H1 (cell line): ENCODE measurements at regions not wholly inside any gene's neighbourhood (a gene's known extent, or its start where the extent isn't known, plus 50 kb on each side); places are given as distances from the start of the nearest gene placed in this dataset.

Experiments
- CTCF ChIA-PET: fragments of 300-600 bp; sonication (Branson Sonifier 250); formaldehyde crosslinking; loops from one replicate; lab custom pipeline; 2021; ENCODE audit not compliant: partially characterized antibody; lab: Charles Lee
- POLR2A ChIA-PET: fragments of 300-600 bp; sonication (Branson Sonifier 250); formaldehyde crosslinking; loops from one replicate; lab custom pipeline; 2021; ENCODE audit warnings: inconsistent platforms; ENCODE audit not compliant: partially characterized antibody; lab: Charles Lee
- DNase-seq, 2 experiments: peaks; one replicate each; pipeline versions ENCODE4 v3.0.0 to v3.0.0-alpha.2; 2010 to 2022; ENCODE audit warnings: low spot score in 2 of 2, low read depth in 1 of 2, mixed read lengths in 1 of 2
- FAIRE-seq: peaks from 2 replicates; lab custom pipeline; 2011; peaks lifted over from hg19 to GRCh38; lab: Jason Lieb, UNC
- H2AFZ ChIP-seq: 2 replicates; pipeline ENCODE4 v1.8.1; 2012; ENCODE audit warnings: low read length, inconsistent platforms
- H2AK5ac ChIP-seq: 2 replicates; pipeline ENCODE4 v1.6.1; 2013; ENCODE audit warnings: low read depth, low read length
- H2BK120ac ChIP-seq: replicated peaks from 2 replicates; pipeline ENCODE3; 2013; ENCODE audit warnings: low read depth, low read length, inconsistent platforms
- H2BK12ac ChIP-seq: 2 replicates; pipeline ENCODE4 v1.6.1; 2013; ENCODE audit warnings: low read depth, low read length
- H2BK15ac ChIP-seq: 2 replicates; pipeline ENCODE4 v1.6.1; 2013; ENCODE audit warnings: low read length
- H2BK20ac ChIP-seq: 2 replicates; pipeline ENCODE4 v1.6.1; 2013; ENCODE audit warnings: low read length
- H2BK5ac ChIP-seq: 2 replicates; pipeline ENCODE4 v1.6.1; 2013; ENCODE audit warnings: low read depth, low read length
- H3K14ac ChIP-seq: 2 replicates; pipeline ENCODE4 v1.6.1; 2013; ENCODE audit warnings: inconsistent platforms; ENCODE audit not compliant: insufficient read length
- H3K18ac ChIP-seq: 2 replicates; pipeline ENCODE4 v1.6.1; 2013; ENCODE audit warnings: low read length; ENCODE audit errors: extremely low read depth
- H3K23ac ChIP-seq: 2 replicates; pipeline ENCODE4 v1.6.1; 2013; ENCODE audit warnings: inconsistent platforms; ENCODE audit not compliant: insufficient read length
- H3K23me2 ChIP-seq: 2 replicates; pipeline ENCODE4 v1.6.1; 2013; ENCODE audit warnings: low read depth, low read length
- H3K27ac ChIP-seq: 2 replicates; pipeline ENCODE4 v1.6.1; 2011; ENCODE audit warnings: low read depth, low read length, inconsistent platforms
- H3K27me3 ChIP-seq, 4 experiments: replicated peaks in 1 of 4; 1 replicate in 1 of 4; 2 replicates in 3 of 4; pipeline versions ENCODE4 v1.6.1 to v1.8.1; 2011 to 2013; ENCODE audit warnings: low read length in 3 of 4, mild to moderate bottlenecking in 3 of 4, inconsistent platforms in 2 of 4, mixed read lengths in 2 of 4, moderate library complexity in 1 of 4; ENCODE audit not compliant: control insufficient read depth in 3 of 4, insufficient read depth in 3 of 4; ENCODE audit errors: extremely low read depth in 1 of 4
- H3K36me3 ChIP-seq, 4 experiments: 2 replicates each; pipeline versions ENCODE4 v1.6.1 to v1.8.1; 2011 to 2013; ENCODE audit warnings: mild to moderate bottlenecking in 4 of 4, low read length in 3 of 4, moderate library complexity in 2 of 4, control low read depth in 1 of 4, inconsistent platforms in 1 of 4; ENCODE audit not compliant: insufficient read depth in 4 of 4, control insufficient read depth in 2 of 4
- H3K4ac ChIP-seq: replicated peaks from 2 replicates; pipeline ENCODE3; 2013; ENCODE audit warnings: low read length, low read depth, mixed read lengths, inconsistent platforms; ENCODE audit not compliant: insufficient read length
- H3K4me1 ChIP-seq, 4 experiments: replicated peaks in 1 of 4; 1 replicate in 1 of 4; 2 replicates in 3 of 4; pipeline versions ENCODE4 v1.6.1 to v1.8.1; 2011 to 2013; ENCODE audit warnings: low read length in 3 of 4, inconsistent platforms in 2 of 4, mixed read lengths in 1 of 4; ENCODE audit not compliant: insufficient read depth in 4 of 4, control insufficient read depth in 3 of 4
- H3K4me2 ChIP-seq, 2 experiments: 2 replicates each; pipeline versions ENCODE4 v1.6.1 to v1.8.1; 2011 to 2013; ENCODE audit warnings: low read depth in 2 of 2, low read length in 2 of 2, control low read depth in 1 of 2, inconsistent platforms in 1 of 2, mild to moderate bottlenecking in 1 of 2; ENCODE audit not compliant: insufficient read depth in 1 of 2
- H3K4me3 ChIP-seq, 4 experiments: fragments of 200-600, 300-600 bp in 1 of 4; sonication (generic), shearing (Covaris generic), sonication (Bioruptor Twin) in 1 of 4; 2 replicates each; pipeline versions ENCODE4 v1.5.1 to v1.8.1; 2011 to 2016; ENCODE audit warnings: low read length in 4 of 4, low read depth in 3 of 4, control low read depth in 2 of 4, inconsistent platforms in 2 of 4, mild to moderate bottlenecking in 2 of 4, mixed read lengths in 1 of 4, moderate library complexity in 1 of 4; ENCODE audit not compliant: insufficient read depth in 2 of 4; ENCODE audit errors: extremely low read depth in 1 of 4
- H3K56ac ChIP-seq: replicated peaks from 2 replicates; pipeline ENCODE3; 2013; ENCODE audit warnings: low read depth, mild to moderate bottlenecking, mixed read lengths, low read length, inconsistent platforms; ENCODE audit not compliant: insufficient read length
- H3K79me1 ChIP-seq: 2 replicates; pipeline ENCODE4 v1.6.1; 2013; ENCODE audit warnings: low read depth, low read length, control low read depth
- H3K79me2 ChIP-seq, 2 experiments: 2 replicates each; pipeline versions ENCODE4 v1.6.1 to v1.8.1; 2012 to 2013; ENCODE audit warnings: low read length in 2 of 2, mild to moderate bottlenecking in 2 of 2, inconsistent platforms in 1 of 2; ENCODE audit not compliant: insufficient read depth in 2 of 2, control insufficient read depth in 1 of 2
- H3K9ac ChIP-seq, 4 experiments: replicated peaks in 1 of 4; 1 replicate in 1 of 4; 2 replicates in 3 of 4; pipeline versions ENCODE4 v1.6.1 to v1.8.1; 2011 to 2013; ENCODE audit warnings: low read depth in 3 of 4, low read length in 3 of 4, control low read depth in 2 of 4, mild to moderate bottlenecking in 2 of 4, moderate library complexity in 2 of 4, inconsistent platforms in 1 of 4; ENCODE audit errors: extremely low read depth in 1 of 4
- H3K9me3 ChIP-seq, 2 experiments: 2 replicates each; pipeline versions ENCODE4 v1.6.1 to v1.8.1; 2012 to 2013; ENCODE audit warnings: mild to moderate bottlenecking in 2 of 2, moderate library complexity in 2 of 2, control low read depth in 1 of 2, inconsistent platforms in 1 of 2, low read depth in 1 of 2, low read length in 1 of 2, mixed read lengths in 1 of 2; ENCODE audit not compliant: insufficient read depth in 2 of 2
- H4K20me1 ChIP-seq, 2 experiments: replicated peaks in 1 of 2; 2 replicates each; pipeline versions ENCODE3 to v1.8.1; 2011 to 2013; ENCODE audit warnings: inconsistent platforms in 2 of 2, low read length in 2 of 2, mild to moderate bottlenecking in 1 of 2; ENCODE audit not compliant: insufficient read depth in 2 of 2, control insufficient read depth in 1 of 2
- H4K5ac ChIP-seq: 2 replicates; pipeline ENCODE4 v1.6.1; 2013; ENCODE audit warnings: low read length, low read depth, mixed read lengths, inconsistent platforms; ENCODE audit not compliant: insufficient read length
- H4K8ac ChIP-seq: 2 replicates; pipeline ENCODE4 v1.8.0; 2013; ENCODE audit warnings: mild to moderate bottlenecking, moderate library complexity, low read length, inconsistent platforms; ENCODE audit not compliant: insufficient read depth; ENCODE audit errors: extremely low read depth
- H4K91ac ChIP-seq: replicated peaks from 2 replicates; pipeline ENCODE3; 2013; ENCODE audit warnings: low read length, mixed read lengths, inconsistent platforms; ENCODE audit not compliant: insufficient read length
- CHD1 ChIP-seq: IDR thresholded peaks from 2 replicates; pipeline ENCODE4 v1.6.1; 2012; ENCODE audit warnings: low read depth, low read length, improper control_type of control experiment
- CHD2 ChIP-seq: IDR thresholded peaks from 2 replicates; pipeline ENCODE4 v1.6.1; 2012; ENCODE audit warnings: low read length, improper control_type of control experiment
- CTBP2 ChIP-seq: IDR thresholded peaks from 2 replicates; pipeline ENCODE4 v1.7.0; 2011; ENCODE audit warnings: borderline replicate concordance, mild to moderate bottlenecking, moderate library complexity, mixed read lengths, low read length; ENCODE audit not compliant: insufficient read depth, insufficient read length
- EGR1 ChIP-seq: IDR thresholded peaks from 2 replicates; pipeline ENCODE4 v1.6.1; 2011; ENCODE audit warnings: low read depth, low read length, borderline replicate concordance
- GTF2F1 ChIP-seq: IDR thresholded peaks from 2 replicates; pipeline ENCODE4 v1.6.1; 2012; ENCODE audit warnings: low read depth, low read length, improper control_type of control experiment, borderline replicate concordance
- HDAC6 ChIP-seq: IDR thresholded peaks from one replicate; pipeline ENCODE4 v1.7.1; 2012; ENCODE audit warnings: low read depth, mild to moderate bottlenecking, inconsistent platforms, low read length, moderate library complexity
- MAFK ChIP-seq: IDR thresholded peaks from 2 replicates; pipeline ENCODE4 v1.6.1; 2012; ENCODE audit warnings: low read depth, mild to moderate bottlenecking, improper control_type of control experiment, low read length
- NANOG ChIP-seq: IDR thresholded peaks from 2 replicates; pipeline ENCODE4 v1.6.1; 2011; ENCODE audit warnings: low read length, low read depth, mild to moderate bottlenecking, inconsistent platforms; ENCODE audit not compliant: insufficient read depth, poor library complexity, severe bottlenecking
- POLR2A ChIP-seq, 2 experiments: IDR thresholded peaks; 1 replicate in 1 of 2; 2 replicates in 1 of 2; pipeline ENCODE4 v1.6.1; 2011; ENCODE audit warnings: low read depth in 2 of 2, low read length in 2 of 2, mild to moderate bottlenecking in 2 of 2; ENCODE audit errors: control extremely low read depth in 1 of 2
- POLR2AphosphoS5 ChIP-seq: IDR thresholded peaks from 2 replicates; pipeline ENCODE4 v1.6.1; 2011; ENCODE audit warnings: low read depth, low read length
- POU5F1 ChIP-seq: IDR thresholded peaks from 2 replicates; pipeline ENCODE4 v1.6.1; 2011; ENCODE audit warnings: low read depth, mild to moderate bottlenecking, low read length, moderate library complexity
- RXRA ChIP-seq: IDR thresholded peaks from 2 replicates; pipeline ENCODE4 v1.6.1; 2011; ENCODE audit warnings: low read depth, mild to moderate bottlenecking, low read length, moderate library complexity; ENCODE audit not compliant: insufficient read depth
- SIRT6 ChIP-seq: IDR thresholded peaks from one replicate; pipeline ENCODE4 v1.7.1; 2012; ENCODE audit warnings: low read length, inconsistent platforms
- SRF ChIP-seq: IDR thresholded peaks from 2 replicates; pipeline ENCODE4 v1.6.1; 2011; ENCODE audit warnings: mild to moderate bottlenecking, low read depth, low read length, moderate library complexity
- ZNF274 ChIP-seq: IDR thresholded peaks from 2 replicates; pipeline ENCODE4 v1.7.0; 2012; ENCODE audit warnings: low read length, borderline replicate concordance; ENCODE audit errors: extremely low read depth
- WGBS, 2 experiments: shearing (Covaris generic) in 1 of 2; methylation state at CpG; one replicate each; pipeline versions ENCODE4 v1.1.6 to v1.1.7; 2013 to 2015; ENCODE audit warnings: low lambda C conversion rate in 2 of 2, mixed read lengths in 2 of 2, inconsistent platforms in 1 of 2, low coverage in 1 of 2, missing lambda C conversion rate in 1 of 2; ENCODE audit not compliant: insufficient replicate concordance in 2 of 2, insufficient coverage in 1 of 2, insufficient read length in 1 of 2; ENCODE audit errors: extremely low coverage in 1 of 2, missing lambda C conversion rate in 1 of 2; 5-methylcytosine and 5-hydroxymethylcytosine counted together
- TF ChIP-seq, protein P1 (sequence below): IDR thresholded peaks from 2 replicates; pipeline ENCODE4 v1.6.1; 2011; ENCODE audit warnings: low read depth, mild to moderate bottlenecking, low read length; ENCODE audit not compliant: insufficient read depth

GRCh38 chr6:50539447-50539846 lies 173.9 kb upstream of the TFAP2D start:
- Histone ChIP-seq H3K23me2 (no peaks in the 10 kb centered on the region), H3K79me2 (no peaks in the 10 kb centered on the region), H3K23ac (no peak overlapping the region), H2BK20ac (no peak overlapping the region), H3K27me3 (no peaks in the 10 kb centered on the region), H2AK5ac (no peak overlapping the region), H3K4me3 (no peak overlapping the region), H3K9ac (no peak overlapping the region), H4K20me1 (no peaks in the 10 kb centered on the region), H3K4ac (no peak overlapping the region), H3K79me1 (no peaks in the 10 kb centered on the region), H3K9me3 (no peaks in the 10 kb centered on the region), H2AFZ (no peak overlapping the region), H3K14ac (no peak overlapping the region), H4K91ac (no peak overlapping the region), H4K5ac (no peak overlapping the region), H3K4me2 (no peak overlapping the region), H3K56ac (no peak overlapping the region), H3K18ac (no peak overlapping the region), H3K36me3 (no peaks in the 10 kb centered on the region), H2BK120ac (no peak overlapping the region), H2BK5ac (no peak overlapping the region), H3K4me1 (peaks cover 0 to 3% (median 0%) of the 10 kb centered on the region in 4 experiments; a peak in 1 of 7 replicates), H3K27ac (no peak overlapping the region), H2BK15ac (no peak overlapping the region), H2BK12ac (no peak overlapping the region), H4K8ac (no peak overlapping the region)
- ChIA-PET POLR2A (no interaction called here), CTCF (interaction anchor here (0.6 kb wide), 1 partner anchor 1984 kb away, joined by 3 read pairs; no protein-coding TSS in a partner anchor)
- 71% methylated on average over 1 of the region's 1 CpG; no CpG with 5 or more reads in 1 of the 2 experiments for WGBS, 2 experiments
- DNase-seq (no peak), FAIRE-seq (no peak)
- TF ChIP-seq, protein P1, sequence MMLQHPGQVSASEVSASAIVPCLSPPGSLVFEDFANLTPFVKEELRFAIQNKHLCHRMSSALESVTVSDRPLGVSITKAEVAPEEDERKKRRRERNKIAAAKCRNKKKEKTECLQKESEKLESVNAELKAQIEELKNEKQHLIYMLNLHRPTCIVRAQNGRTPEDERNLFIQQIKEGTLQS = no peak
- no peak for TF ChIP-seq ZNF274
- TF ChIP-seq NANOG = no peak
- TF ChIP-seq POLR2AphosphoS5 = no peak
- TF ChIP-seq SRF = no peak
- no peak for TF ChIP-seq RXRA
- TF ChIP-seq CHD2 = no peak
- no peak for TF ChIP-seq CTBP2
- no peak for TF ChIP-seq CHD1
- no peak for TF ChIP-seq POLR2A (IDR thresholded peaks at IDR 0.05; ENCODE audit: control extremely low read depth in 1 of 2, low read depth in 2 of 2, low read length in 2 of 2)
- no peak for TF ChIP-seq MAFK
- no peak for TF ChIP-seq EGR1
- no peak for TF ChIP-seq POU5F1
- TF ChIP-seq GTF2F1 = no peak
- no peak for TF ChIP-seq SIRT6
- no peak for TF ChIP-seq HDAC6
